Activated T-cell treated with anti-CD3 and anti-CD28 coated beads, Interleukin-2, amount 50 U/mL, for 4 hours (primary cell): ENCODE measurements at regions not wholly inside any gene's neighbourhood (a gene's known extent, or its start where the extent isn't known, plus 50 kb on each side); places are given as distances from the start of the nearest gene placed in this dataset.

Source experiments
- ATAC-seq, 2 donors: fragments of 200-7000 bp; cut with Tn5 transposase; one replicate each; pipeline ENCODE4 v1.10.0; 2021
- DNase-seq: peaks from one replicate; pipeline ENCODE4 v3.0.0-alpha.2; 2020
- H3K27me3 Mint-ChIP-seq: one replicate; pipeline ENCODE4 v1.8.0; 2021; ENCODE audit warnings: low read depth, mixed read lengths
- H3K36me3 Mint-ChIP-seq: one replicate; pipeline ENCODE4 v1.8.0; 2022; ENCODE audit warnings: mixed read lengths; ENCODE audit not compliant: insufficient read depth
- H3K4me1 Mint-ChIP-seq: one replicate; pipeline ENCODE4 v1.8.0; 2021; ENCODE audit warnings: low read depth, mixed read lengths
- H3K4me3 Mint-ChIP-seq: one replicate; pipeline ENCODE4 v1.8.0; 2021; ENCODE audit warnings: mild to moderate bottlenecking, moderate library complexity, mixed read lengths
- H3K9me3 Mint-ChIP-seq: one replicate; pipeline ENCODE4 v1.8.0; 2021; ENCODE audit warnings: mixed read lengths

- Mint-ChIP-seq H3K36me3 (no peaks in the 10 kb centered on the region), H3K9me3 (no peaks in the 10 kb centered on the region), H3K4me1 (peaks cover 29% of the 10 kb centered on the region), H3K27me3 (no peaks in the 10 kb centered on the region), H3K4me3 (no peak overlapping the region)
- ATAC-seq: no peak
- DNase-seq: no peak
Observed at GRCh38 chr15:31446546-31446945, 119.9 kb downstream of the KLF13 start.

DNA sequence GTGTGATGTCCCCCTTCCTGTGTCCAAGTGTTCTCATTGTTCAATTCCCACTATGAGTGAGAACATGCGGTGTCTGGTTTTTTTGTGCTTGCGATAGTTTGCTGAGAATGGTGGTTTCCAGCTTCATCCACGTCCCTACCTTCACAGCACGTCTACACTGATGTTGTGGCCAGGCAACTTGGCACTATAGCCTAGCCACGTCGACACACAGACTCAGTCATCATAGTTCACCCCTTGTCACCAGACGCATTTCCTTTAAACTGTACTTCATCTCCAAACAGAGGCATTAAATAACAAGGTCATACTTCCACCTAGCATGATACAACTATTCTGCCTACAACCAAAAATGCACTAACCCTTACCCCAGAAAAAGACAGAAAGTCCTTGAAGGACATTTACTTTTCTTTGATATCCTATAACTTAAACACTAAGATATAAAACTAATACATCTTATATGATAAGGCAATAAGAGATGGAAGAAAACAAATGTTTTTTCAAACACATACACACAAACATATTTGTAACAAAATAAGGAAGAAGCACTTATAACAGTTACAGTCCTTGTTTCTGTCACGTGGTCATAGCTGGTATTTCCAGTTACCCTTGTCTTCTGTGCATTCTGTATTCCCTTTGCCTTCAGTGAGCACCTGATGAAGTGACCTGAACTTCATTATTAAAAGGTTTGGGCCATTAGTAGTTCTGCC, 121.4 kb downstream of the KLF13 start:
- DNase-seq (no peak), ATAC-seq (no peak)
- Mint-ChIP-seq H3K27me3 (no peaks in the 10 kb centered on the region), H3K4me1 (peaks cover 14% of the 10 kb centered on the region), H3K9me3 (no peaks in the 10 kb centered on the region), H3K36me3 (no peaks in the 10 kb centered on the region), H3K4me3 (no peak overlapping the region)

DNA sequence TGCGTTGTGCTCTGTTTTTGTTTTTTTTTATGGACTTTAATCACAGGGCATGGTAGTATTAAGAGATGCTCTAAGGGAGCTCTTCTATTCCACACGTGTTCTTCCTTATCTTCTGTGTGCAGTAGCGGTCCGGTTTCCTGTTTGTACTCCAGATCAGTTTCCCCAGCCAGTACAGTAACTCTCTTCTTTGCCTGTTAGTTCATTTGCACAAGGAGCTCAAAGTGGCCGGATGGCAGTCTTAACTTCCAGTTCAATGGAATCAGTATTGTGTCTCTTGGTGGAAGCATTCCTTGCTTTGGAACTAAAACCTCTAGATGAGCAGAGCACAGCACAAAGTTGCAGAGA, 122.0 kb downstream of the KLF13 start:
- DNase-seq: no peak
- no peaks in the 10 kb centered on the region for H3K36me3 Mint-ChIP-seq
- no peaks in the 10 kb centered on the region for H3K27me3 Mint-ChIP-seq
- H3K9me3 Mint-ChIP-seq: no peaks in the 10 kb centered on the region
- peaks cover 13% of the 10 kb centered on the region for H3K4me1 Mint-ChIP-seq
- no peak for ATAC-seq
- no peak overlapping the region for H3K4me3 Mint-ChIP-seq

- ATAC-seq (no peak), DNase-seq (no peak)
- Mint-ChIP-seq H3K4me1 (peaks cover 18% of the 10 kb centered on the region), H3K27me3 (no peaks in the 10 kb centered on the region), H3K4me3 (no peak overlapping the region), H3K9me3 (peaks cover 7% of the 10 kb centered on the region), H3K36me3 (no peaks in the 10 kb centered on the region)
Observed at GRCh38 chr15:31452595-31453557, 126.2 kb downstream of the KLF13 start.

DNA sequence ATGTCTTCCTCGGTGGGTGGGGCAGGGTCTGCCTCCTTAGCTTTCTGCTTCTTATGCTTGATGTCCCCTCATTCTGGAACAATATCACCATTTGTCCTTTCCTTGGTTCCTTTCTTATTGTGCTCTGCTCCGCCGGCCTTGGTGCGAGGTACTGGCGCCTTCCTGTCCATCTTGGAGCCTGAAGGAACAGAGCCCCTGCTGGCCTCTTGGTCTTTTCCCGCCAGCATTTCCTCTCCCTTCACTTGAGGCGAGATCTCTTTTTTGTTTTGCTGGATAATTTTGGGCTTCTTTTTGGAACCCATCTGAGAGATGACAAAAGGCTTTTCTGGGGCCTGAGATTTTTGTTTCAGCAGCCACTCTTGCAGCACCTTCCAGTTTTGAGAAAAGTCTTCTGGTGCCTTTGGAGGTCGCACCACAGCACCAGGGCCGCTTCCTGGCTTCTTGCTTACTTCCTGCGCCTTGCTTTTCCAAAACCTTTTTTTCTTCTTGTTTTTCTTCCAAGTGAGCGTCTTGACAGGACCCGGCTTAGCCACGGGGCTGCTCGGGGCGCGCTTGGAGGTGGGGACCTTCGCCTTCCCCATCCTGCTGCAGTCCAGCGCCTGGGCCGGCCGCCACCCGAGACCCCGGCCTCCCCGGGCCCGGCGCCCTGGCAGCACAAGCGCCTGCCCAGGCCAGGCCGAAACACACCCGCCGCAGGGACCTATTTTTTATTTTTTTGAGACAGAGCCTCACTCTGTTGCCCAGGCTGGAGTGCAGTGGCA, 127.1 kb downstream of the KLF13 start:
- ATAC-seq (no peak), DNase-seq (no peak)
- Mint-ChIP-seq H3K4me1 (peaks cover 16% of the 10 kb centered on the region), H3K27me3 (no peaks in the 10 kb centered on the region), H3K36me3 (no peaks in the 10 kb centered on the region), H3K9me3 (peaks cover 7% of the 10 kb centered on the region), H3K4me3 (no peak overlapping the region)

- ATAC-seq (no peak), DNase-seq (no peak)
- Mint-ChIP-seq H3K27me3 (no peaks in the 10 kb centered on the region), H3K36me3 (no peaks in the 10 kb centered on the region), H3K4me1 (peaks cover 24% of the 10 kb centered on the region), H3K9me3 (peaks cover 7% of the 10 kb centered on the region), H3K4me3 (no peak overlapping the region)
Observed at GRCh38 chr15:31455499-31455898, 128.9 kb downstream of the KLF13 start.

DNA sequence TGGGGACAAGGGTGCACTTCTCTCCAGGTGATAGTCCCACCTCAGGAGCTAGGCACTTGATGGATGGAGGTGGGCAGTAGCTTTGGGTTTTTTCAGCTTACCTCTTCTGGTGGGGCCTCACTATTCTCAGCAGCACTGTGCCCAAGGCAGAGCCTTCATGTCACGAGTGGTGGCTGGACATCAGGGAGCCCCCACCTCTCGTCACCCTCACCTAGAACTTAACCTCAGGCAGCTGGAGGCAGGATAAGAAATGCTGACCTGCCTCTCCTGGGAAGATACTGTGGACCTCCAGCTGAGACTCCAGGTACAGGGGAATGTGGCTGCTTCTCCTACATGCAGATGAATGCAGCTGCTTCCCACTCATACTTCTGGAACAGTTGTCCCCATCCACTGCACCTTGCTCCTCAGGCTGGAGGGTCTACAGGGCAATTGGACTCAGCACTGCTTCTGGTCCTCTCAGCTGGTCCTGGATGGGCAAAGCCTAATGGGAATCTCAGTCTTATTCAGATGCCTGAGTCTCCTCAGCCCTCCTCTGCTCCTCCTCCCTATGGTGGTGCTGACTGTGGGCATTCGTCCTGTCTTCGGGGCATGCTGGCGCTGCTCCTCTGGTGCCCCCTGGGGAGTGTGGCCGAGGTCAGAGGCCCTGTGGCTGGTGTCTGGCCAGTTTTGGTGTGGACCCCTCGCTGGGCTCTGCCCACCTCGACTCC, 129.9 kb downstream of the KLF13 start:
- no peaks in the 10 kb centered on the region for H3K27me3 Mint-ChIP-seq

GRCh38 chr15:31457161-31457560, 130.5 kb downstream of the KLF13 start:
- H3K4me1 Mint-ChIP-seq: peaks cover 29% of the 10 kb centered on the region
- H3K4me3 Mint-ChIP-seq: no peak overlapping the region
- no peaks in the 10 kb centered on the region for H3K27me3 Mint-ChIP-seq
- DNase-seq: no peak
- no peak for ATAC-seq
- no peaks in the 10 kb centered on the region for H3K36me3 Mint-ChIP-seq
- H3K9me3 Mint-ChIP-seq: peaks cover 7% of the 10 kb centered on the region

More for the DNA sequence above, 129.9 kb downstream of the KLF13 start:
- no peak for ATAC-seq
- H3K4me1 Mint-ChIP-seq: peaks cover 29% of the 10 kb centered on the region
- H3K36me3 Mint-ChIP-seq: no peaks in the 10 kb centered on the region
- no peak overlapping the region for H3K4me3 Mint-ChIP-seq
- H3K9me3 Mint-ChIP-seq: peaks cover 7% of the 10 kb centered on the region
- DNase-seq: no peak

DNA sequence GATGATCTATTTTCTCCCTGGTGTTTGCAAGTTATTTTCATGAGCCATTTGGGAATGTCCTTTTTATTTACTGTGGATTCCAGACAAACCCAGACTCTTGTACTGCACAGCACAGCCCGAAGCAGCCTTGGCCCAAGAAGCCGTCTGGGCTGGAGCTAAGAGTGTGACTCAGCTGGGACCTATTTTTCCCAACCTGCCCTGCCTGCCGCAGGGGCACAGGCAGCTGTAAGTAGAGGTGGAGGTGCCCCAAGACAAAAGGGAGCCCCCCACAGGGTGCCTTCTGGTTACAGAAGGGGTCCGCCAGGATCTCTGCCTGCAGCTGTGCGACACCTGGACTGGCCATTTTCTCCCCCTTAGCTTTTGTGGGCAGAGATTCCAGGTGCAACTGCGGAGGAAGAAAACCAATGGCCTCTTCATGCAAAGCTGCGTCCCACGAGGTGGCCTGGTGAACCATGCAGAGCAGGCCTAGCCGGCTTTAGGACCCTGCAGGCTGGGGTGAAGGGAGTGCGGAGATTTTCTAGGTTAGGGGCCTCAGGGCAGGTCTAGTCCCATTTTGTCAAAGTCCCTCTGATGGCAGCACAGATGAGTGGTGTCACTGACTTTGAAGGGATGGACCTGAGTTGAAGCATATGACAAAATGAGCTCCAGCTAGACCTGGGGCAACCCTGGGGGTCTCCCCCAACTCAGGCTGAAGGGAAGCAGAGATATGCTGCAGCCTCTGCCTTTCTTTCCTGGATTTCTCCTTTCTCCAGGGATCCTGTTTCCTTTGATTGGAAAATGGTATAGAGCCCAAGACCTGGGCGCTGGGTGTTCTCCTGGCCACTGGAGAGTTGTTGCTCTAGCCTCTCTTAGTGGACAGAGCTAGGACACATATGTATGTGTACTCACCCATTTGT, 131.2 kb downstream of the KLF13 start:
- no peak overlapping the region for H3K4me3 Mint-ChIP-seq
- peaks cover 7% of the 10 kb centered on the region for H3K9me3 Mint-ChIP-seq
- no peak for DNase-seq

GRCh38 chr15:31458596-31459399, 132.2 kb downstream of the KLF13 start:
- no peaks in the 10 kb centered on the region for H3K36me3 Mint-ChIP-seq
- H3K4me1 Mint-ChIP-seq: peaks cover 29% of the 10 kb centered on the region
- no peaks in the 10 kb centered on the region for H3K27me3 Mint-ChIP-seq
- no peak for DNase-seq
- H3K9me3 Mint-ChIP-seq: peaks cover 7% of the 10 kb centered on the region
- peak overlapping the region; percentile 50 for H3K4me3 Mint-ChIP-seq
- ATAC-seq: peak; percentile 93 to 96

More for the DNA sequence above, 131.2 kb downstream of the KLF13 start:
- peaks cover 29% of the 10 kb centered on the region for H3K4me1 Mint-ChIP-seq
- no peak for ATAC-seq
- no peaks in the 10 kb centered on the region for H3K36me3 Mint-ChIP-seq
- no peaks in the 10 kb centered on the region for H3K27me3 Mint-ChIP-seq

DNA sequence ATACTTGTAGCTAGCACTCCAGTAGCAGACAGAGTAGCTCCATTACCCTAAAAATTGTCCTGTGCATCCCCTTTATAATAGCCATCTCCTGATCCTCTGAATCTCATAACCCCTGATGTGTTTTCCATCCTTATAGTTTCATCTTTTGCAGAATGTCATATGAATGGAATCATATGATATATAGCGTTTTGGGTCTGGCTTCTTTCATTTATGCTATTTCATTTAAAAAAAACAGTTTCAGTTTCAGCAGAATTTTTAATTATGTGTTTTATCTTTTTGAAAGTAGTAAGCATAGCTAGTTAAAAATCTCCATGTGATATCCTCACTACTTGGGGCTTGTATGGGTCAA, 132.7 kb downstream of the KLF13 start:
- DNase-seq (no peak), ATAC-seq (no peak)
- peak overlapping the region; percentile 50 for H3K4me3 Mint-ChIP-seq
- H3K9me3 Mint-ChIP-seq: peaks cover 7% of the 10 kb centered on the region
- no peaks in the 10 kb centered on the region for H3K27me3 Mint-ChIP-seq
- no peaks in the 10 kb centered on the region for H3K36me3 Mint-ChIP-seq
- H3K4me1 Mint-ChIP-seq: peaks cover 29% of the 10 kb centered on the region

- no peaks in the 10 kb centered on the region for H3K27me3 Mint-ChIP-seq
- no peaks in the 10 kb centered on the region for H3K9me3 Mint-ChIP-seq
- H3K4me1 Mint-ChIP-seq: peaks cover 21% of the 10 kb centered on the region
- H3K36me3 Mint-ChIP-seq: no peaks in the 10 kb centered on the region
- H3K4me3 Mint-ChIP-seq: no peak overlapping the region
- DNase-seq (no peak), ATAC-seq (no peak)
Observed at GRCh38 chr15:31461375-31461774, 134.7 kb downstream of the KLF13 start.
